K562 (cell line): ENCODE measurements at regions not wholly inside any gene's neighbourhood (a gene's known extent, or its start where the extent isn't known, plus 50 kb on each side); places are given as distances from the start of the nearest gene placed in this dataset.

Experiments
- ATF6 ChIP-seq: sonication (generic); formaldehyde crosslinking; IDR thresholded peaks from 2 replicates; pipeline ENCODE4 v1.4.0; 2020; ENCODE audit warnings: mild to moderate bottlenecking, missing genetic modification reagents
- BRF2 ChIP-seq: IDR thresholded peaks from 3 replicates; pipeline ENCODE4 v1.6.1; 2011; ENCODE audit warnings: borderline replicate concordance, mild to moderate bottlenecking; ENCODE audit not compliant: insufficient read length, insufficient read depth
- CEBPB ChIP-seq: fragments of 450-650 bp; IDR thresholded peaks from 2 replicates; pipeline ENCODE4 v1.6.1; 2016; ENCODE audit warnings: missing genetic modification characterization, missing compliant biosample characterization
- EP300 ChIP-seq: IDR thresholded peaks from 2 replicates; pipeline ENCODE4 v1.6.1; 2012; ENCODE audit warnings: low read length, improper control_type of control experiment
- MEIS2 ChIP-seq: fragments of 450-650 bp; IDR thresholded peaks from 2 replicates; pipeline ENCODE4 v1.6.1; 2014; ENCODE audit warnings: mild to moderate bottlenecking; ENCODE audit not compliant: partially characterized antibody
- NR4A1 ChIP-seq, 2 experiments: fragments of 250-450 bp in 1 of 2; fragments of 450-650 bp in 1 of 2; sonication (Bioruptor Pico) in 1 of 2; IDR thresholded peaks; 2 replicates each; pipeline versions ENCODE4 v1.4.0 to v1.6.1; 2016 to 2020; ENCODE audit warnings: mild to moderate bottlenecking in 2 of 2, missing compliant biosample characterization in 1 of 2, missing genetic modification characterization in 1 of 2, moderate library complexity in 1 of 2
- RBFOX2 ChIP-seq: fragments of 200-400 bp; formaldehyde crosslinking; IDR thresholded peaks from 2 replicates; pipeline ENCODE4 v1.6.1; 2017; ENCODE audit warnings: low read depth, mild to moderate bottlenecking, low read length, moderate library complexity
- RUNX1 ChIP-seq: sonication (generic); IDR thresholded peaks from 2 replicates; pipeline ENCODE4 v1.6.1; 2016; ENCODE audit warnings: antibody characterized with exemption, low read depth
- SRSF3 ChIP-seq: fragments of 200-400 bp; formaldehyde crosslinking; IDR thresholded peaks from 2 replicates; pipeline ENCODE4 v1.6.1; 2016; ENCODE audit warnings: mild to moderate bottlenecking, low read length, moderate library complexity; ENCODE audit not compliant: insufficient read depth
- ZNF124 ChIP-seq: sonication (generic); formaldehyde crosslinking; IDR thresholded peaks from 2 replicates; pipeline ENCODE4 v1.8.1; 2022; ENCODE audit warnings: missing genetic modification reagents
- ZNF184 ChIP-seq: sonication (generic); formaldehyde crosslinking; IDR thresholded peaks from 2 replicates; pipeline ENCODE4 v1.5.0; 2020; ENCODE audit warnings: missing genetic modification reagents
- ZNF707 ChIP-seq: fragments of 250-450 bp; sonication (Bioruptor Pico); conservative IDR thresholded peaks from 2 replicates; pipeline ENCODE4 v1.8.0; 2022; ENCODE audit warnings: inconsistent platforms, mild to moderate bottlenecking, moderate library complexity
- TF ChIP-seq, protein P1 (sequence below), 3 experiments: IDR thresholded peaks in 2 of 3; conservative IDR thresholded peaks in 1 of 3; 2 replicates each; pipeline ENCODE4 v1.5.1; 2011 to 2012; ENCODE audit warnings: low read length in 3 of 3, mild to moderate bottlenecking in 3 of 3, control low read depth in 2 of 3, improper control_type of control experiment in 1 of 3, inconsistent platforms in 1 of 3, low read depth in 1 of 3, mixed read lengths in 1 of 3, moderate library complexity in 1 of 3; ENCODE audit not compliant: insufficient read depth in 2 of 3
- TF ChIP-seq, protein P2 (sequence below): sonication (generic); formaldehyde crosslinking; IDR thresholded peaks from 2 replicates; pipeline ENCODE4 v1.8.1; 2022; ENCODE audit warnings: missing genetic modification reagents

DNA sequence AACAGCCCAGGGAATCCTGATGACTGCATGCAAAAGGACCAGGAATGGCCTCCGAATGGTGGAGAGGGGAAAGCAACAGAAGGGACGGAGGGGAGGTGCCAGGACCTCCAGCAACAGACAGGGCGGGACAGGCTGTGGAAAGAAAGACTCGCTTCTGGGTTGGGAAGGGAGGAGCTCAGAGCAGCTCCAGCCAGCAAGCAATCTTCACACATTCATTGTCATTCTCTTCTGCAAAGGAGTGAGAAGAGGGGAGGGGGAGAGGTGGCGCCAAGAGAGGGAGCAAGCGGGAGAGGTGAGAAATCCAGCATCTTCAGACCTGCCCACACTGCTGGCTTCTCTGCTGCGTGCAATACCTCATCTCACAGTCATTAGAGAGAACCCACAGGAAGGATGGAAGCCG, 509.0 kb downstream of the BUD13 start:
- TF ChIP-seq MEIS2 (no peak), ATF6 (CRISPR knock-in tag) (no peak), ZNF124 (CRISPR knock-in tag) (no peak), NR4A1 (CRISPR knock-in tag; IDR thresholded peaks at IDR 0.05) (no peak), NR4A1 (tag; IDR thresholded peaks at IDR 0.05) (no peak), CEBPB (tag) (no peak), RUNX1 (no peak), ZNF184 (CRISPR knock-in tag) (no peak), ZNF707 (CRISPR knock-in tag) (no peak), SRSF3 (no peak), RBFOX2 (no peak), BRF2 (no peak), EP300 (no peak)
- TF ChIP-seq, protein P1, sequence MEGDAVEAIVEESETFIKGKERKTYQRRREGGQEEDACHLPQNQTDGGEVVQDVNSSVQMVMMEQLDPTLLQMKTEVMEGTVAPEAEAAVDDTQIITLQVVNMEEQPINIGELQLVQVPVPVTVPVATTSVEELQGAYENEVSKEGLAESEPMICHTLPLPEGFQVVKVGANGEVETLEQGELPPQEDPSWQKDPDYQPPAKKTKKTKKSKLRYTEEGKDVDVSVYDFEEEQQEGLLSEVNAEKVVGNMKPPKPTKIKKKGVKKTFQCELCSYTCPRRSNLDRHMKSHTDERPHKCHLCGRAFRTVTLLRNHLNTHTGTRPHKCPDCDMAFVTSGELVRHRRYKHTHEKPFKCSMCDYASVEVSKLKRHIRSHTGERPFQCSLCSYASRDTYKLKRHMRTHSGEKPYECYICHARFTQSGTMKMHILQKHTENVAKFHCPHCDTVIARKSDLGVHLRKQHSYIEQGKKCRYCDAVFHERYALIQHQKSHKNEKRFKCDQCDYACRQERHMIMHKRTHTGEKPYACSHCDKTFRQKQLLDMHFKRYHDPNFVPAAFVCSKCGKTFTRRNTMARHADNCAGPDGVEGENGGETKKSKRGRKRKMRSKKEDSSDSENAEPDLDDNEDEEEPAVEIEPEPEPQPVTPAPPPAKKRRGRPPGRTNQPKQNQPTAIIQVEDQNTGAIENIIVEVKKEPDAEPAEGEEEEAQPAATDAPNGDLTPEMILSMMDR (IDR thresholded peaks at IDR 0.05 in 2 of 3, conservative IDR thresholded peaks at IDR 0.05 in 1 of 3; ENCODE audit: insufficient read depth in 2 of 3, low read depth in 1 of 3, low read length in 3 of 3), result no peak
- TF ChIP-seq, protein P2, sequence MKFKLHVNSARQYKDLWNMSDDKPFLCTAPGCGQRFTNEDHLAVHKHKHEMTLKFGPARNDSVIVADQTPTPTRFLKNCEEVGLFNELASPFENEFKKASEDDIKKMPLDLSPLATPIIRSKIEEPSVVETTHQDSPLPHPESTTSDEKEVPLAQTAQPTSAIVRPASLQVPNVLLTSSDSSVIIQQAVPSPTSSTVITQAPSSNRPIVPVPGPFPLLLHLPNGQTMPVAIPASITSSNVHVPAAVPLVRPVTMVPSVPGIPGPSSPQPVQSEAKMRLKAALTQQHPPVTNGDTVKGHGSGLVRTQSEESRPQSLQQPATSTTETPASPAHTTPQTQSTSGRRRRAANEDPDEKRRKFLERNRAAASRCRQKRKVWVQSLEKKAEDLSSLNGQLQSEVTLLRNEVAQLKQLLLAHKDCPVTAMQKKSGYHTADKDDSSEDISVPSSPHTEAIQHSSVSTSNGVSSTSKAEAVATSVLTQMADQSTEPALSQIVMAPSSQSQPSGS, result no peak
